HG03575 (cell line): ENCODE measurements at regions not wholly inside any gene's neighbourhood (a gene's known extent, or its start where the extent isn't known, plus 50 kb on each side); places are given as distances from the start of the nearest gene placed in this dataset.

Experiments used
- ATAC-seq: cut with Tn5 transposase; IDR thresholded peaks from one replicate; pipeline ENCODE4 v1.9.1; 2021; ENCODE audit not compliant: unreplicated experiment, insufficient number of reproducible peaks, low FRiP score; ENCODE audit errors: extremely low read depth

GRCh38 chr9:107154291-107154690 is 128.8 kb upstream of the RAD23B start:
- ATAC-seq = no peak

GRCh38 chr9:107154766-107155165 is 128.3 kb upstream of the RAD23B start:
- ATAC-seq = no peak

GRCh38 chr9:107155244-107155817 is 127.7 kb upstream of the RAD23B start:
- no peak for ATAC-seq

- ATAC-seq = no peak
These were observed 124.8 kb upstream of the RAD23B start for GRCh38 chr9:107158321-107158720.

GRCh38 chr9:107161338-107161737 is 121.7 kb upstream of the RAD23B start:
- ATAC-seq = no peak

GRCh38 chr9:107163370-107163769 is 119.7 kb upstream of the RAD23B start:
- no peak for ATAC-seq

GRCh38 chr9:107169796-107170195 is 113.3 kb upstream of the RAD23B start:
- no peak for ATAC-seq

- no peak for ATAC-seq
These were observed 112.3 kb upstream of the RAD23B start for GRCh38 chr9:107170801-107171200.

- peak; percentile 54 for ATAC-seq
These were observed 110.7 kb upstream of the RAD23B start for GRCh38 chr9:107172160-107172978.

GRCh38 chr9:107172979-107173347 is 110.1 kb upstream of the RAD23B start:
- no peak for ATAC-seq

GRCh38 chr9:107173422-107174180 is 109.5 kb upstream of the RAD23B start:
- no peak for ATAC-seq

- no peak for ATAC-seq
These were observed 108.6 kb upstream of the RAD23B start for GRCh38 chr9:107174441-107174840.

GRCh38 chr9:107175041-107175440 is 108.0 kb upstream of the RAD23B start:
- ATAC-seq = no peak

GRCh38 chr9:107175816-107176435 is 107.2 kb upstream of the RAD23B start:
- ATAC-seq = no peak

- no peak for ATAC-seq
These were observed 106.5 kb upstream of the RAD23B start for GRCh38 chr9:107176436-107177151.

- ATAC-seq = no peak
These were observed 105.7 kb upstream of the RAD23B start for GRCh38 chr9:107177243-107177839.

- no peak for ATAC-seq
These were observed 105.2 kb upstream of the RAD23B start for GRCh38 chr9:107177857-107178256.

GRCh38 chr9:107178293-107178692 is 104.8 kb upstream of the RAD23B start:
- no peak for ATAC-seq

- no peak for ATAC-seq
These were observed 102.9 kb upstream of the RAD23B start for GRCh38 chr9:107180206-107180605.
